HepG2 (cell line): ENCODE measurements at regions not wholly inside any gene's neighbourhood (a gene's known extent, or its start where the extent isn't known, plus 50 kb on each side); places are given as distances from the start of the nearest gene placed in this dataset.

ENCODE experiments used
- ATAC-seq: fragments of 200-7000 bp; cut with Tn5 transposase; 3 replicates; pipeline ENCODE4 v1.9.1; 2020; ENCODE audit warnings: mild to moderate bottlenecking, moderate library complexity
- BruUV-seq: library from RNA; stranded (reverse); fragments of 400-500 nt; replicated peaks from 2 replicates; lab custom pipeline; 2021; lab: Mats Ljungman, UMichigan
- CTCF ChIA-PET: fragments of 300-600 bp; formaldehyde crosslinking; extraction: SDS; loops from one replicate; lab custom pipeline; 2021; ENCODE audit warnings: low total read pairs, inconsistent platforms, low intra/inter-chr PET ratio; lab: Yijun Ruan, JAX
- POLR2A ChIA-PET: fragments of 350-600 bp; sonication (Branson Sonifier 250); formaldehyde crosslinking; loops from one replicate; lab custom pipeline; 2020; ENCODE audit warnings: antibody characterized with exemption, inconsistent platforms; lab: Yijun Ruan, JAX
- DNase-seq: peaks from one replicate; pipeline ENCODE4 v3.0.0-alpha.2; 2015; ENCODE audit warnings: low spot score
- FAIRE-seq: peaks from 3 replicates; lab custom pipeline; 2011; peaks lifted over from hg19 to GRCh38; lab: Jason Lieb, UNC
- H2AFZ ChIP-seq: one replicate; pipeline ENCODE4 v1.6.1; 2011; ENCODE audit warnings: low read length, inconsistent platforms
- H3K27ac ChIP-seq: fragments of 300-600 bp; 3 replicates; pipeline ENCODE4 v1.8.0; 2011; ENCODE audit warnings: mixed run types, mild to moderate bottlenecking, mixed read lengths, low read length, inconsistent platforms; ENCODE audit not compliant: insufficient read depth; ENCODE audit errors: extremely low read length
- H3K27me3 ChIP-seq, 2 experiments: fragments of 200-600 bp in 1 of 2; 2 replicates in 1 of 2; 3 replicates in 1 of 2; pipeline versions ENCODE4 v1.6.0 to v1.8.0; 2011; ENCODE audit warnings: low read length in 2 of 2, mild to moderate bottlenecking in 2 of 2, moderate library complexity in 2 of 2, inconsistent platforms in 1 of 2; ENCODE audit not compliant: insufficient read depth in 2 of 2, control insufficient read depth in 1 of 2
- H3K36me3 ChIP-seq, 2 experiments: fragments of 200-600 bp in 1 of 2; replicated peaks in 1 of 2; 2 replicates in 1 of 2; 3 replicates in 1 of 2; pipeline versions ENCODE4 v1.5.1 to v1.8.0; 2011; ENCODE audit warnings: low read length in 2 of 2, inconsistent platforms in 1 of 2; ENCODE audit not compliant: insufficient read depth in 2 of 2, control insufficient read depth in 1 of 2
- H3K4me1 ChIP-seq: 2 replicates; pipeline ENCODE4 v1.5.1; 2012; ENCODE audit warnings: low read length, inconsistent platforms; ENCODE audit not compliant: insufficient read depth
- H3K4me2 ChIP-seq: 2 replicates; pipeline ENCODE4 v1.6.0; 2011; ENCODE audit warnings: low read depth, low read length, inconsistent platforms
- H3K4me3 ChIP-seq, 3 experiments: fragments of 200-600 bp in 1 of 3; sonication (generic), shearing (Covaris generic) in 1 of 3; replicated peaks in 1 of 3; 2 replicates each; pipeline ENCODE4 v1.5.1; 2011 to 2016; ENCODE audit warnings: low read length in 3 of 3, inconsistent platforms in 2 of 3, low read depth in 2 of 3, mild to moderate bottlenecking in 2 of 3, control low read depth in 1 of 3, mixed read lengths in 1 of 3; ENCODE audit not compliant: insufficient read depth in 1 of 3
- H3K79me2 ChIP-seq: one replicate; pipeline ENCODE4 v1.6.1; 2011; ENCODE audit warnings: low read length, inconsistent platforms; ENCODE audit not compliant: insufficient read depth
- H3K9ac ChIP-seq: 2 replicates; pipeline ENCODE4 v1.6.0; 2011; ENCODE audit warnings: mild to moderate bottlenecking, low read depth, low read length, inconsistent platforms; ENCODE audit not compliant: insufficient read depth
- H3K9me3 ChIP-seq: 2 replicates; pipeline ENCODE4 v1.5.1; 2012; ENCODE audit warnings: mild to moderate bottlenecking, low read length
- H4K20me1 ChIP-seq: 2 replicates; pipeline ENCODE4 v1.6.0; 2011; ENCODE audit warnings: inconsistent platforms, mild to moderate bottlenecking, low read length, moderate library complexity; ENCODE audit not compliant: insufficient read depth
- CBX2 ChIP-seq, 2 experiments: fragments of 200-600 bp in 1 of 2; sonication (generic); formaldehyde crosslinking in 1 of 2; IDR thresholded peaks; 2 replicates each; pipeline versions ENCODE4 v1.7.0 to v1.8.1; 2018 to 2022; ENCODE audit warnings: low read depth in 2 of 2, low read length in 1 of 2, mild to moderate bottlenecking in 1 of 2, missing genetic modification reagents in 1 of 2
- HDAC2 ChIP-seq: sonication (generic); formaldehyde crosslinking; IDR thresholded peaks from 2 replicates; pipeline ENCODE4 v1.4.0; 2020; ENCODE audit warnings: missing genetic modification reagents
- HHEX ChIP-seq: IDR thresholded peaks from 2 replicates; pipeline ENCODE4 v1.6.1; 2016; ENCODE audit warnings: control low read depth
- ISL2 ChIP-seq: sonication (generic); formaldehyde crosslinking; IDR thresholded peaks from 2 replicates; pipeline ENCODE4 v1.5.0; 2020; ENCODE audit warnings: missing genetic modification reagents
- KAT2B ChIP-seq: fragments of 150-350 bp; IDR thresholded peaks from 2 replicates; pipeline ENCODE4 v1.6.1; 2014; ENCODE audit warnings: low read depth, low read length, borderline replicate concordance
- KDM4B ChIP-seq: sonication (generic); formaldehyde crosslinking; IDR thresholded peaks from 2 replicates; pipeline ENCODE4 v1.4.0; 2020; ENCODE audit warnings: missing genetic modification reagents
- MIER3 ChIP-seq: IDR thresholded peaks from 2 replicates; pipeline ENCODE4 v1.6.1; 2016; ENCODE audit warnings: missing compliant biosample characterization, borderline replicate concordance
- NFE2L1 ChIP-seq: sonication (generic); formaldehyde crosslinking; IDR thresholded peaks from 2 replicates; pipeline ENCODE4 v1.4.0; 2020; ENCODE audit warnings: missing genetic modification reagents, mild to moderate bottlenecking, borderline replicate concordance
- NONO ChIP-seq, 2 experiments: fragments of 450-650 bp in 1 of 2; sonication (generic) in 1 of 2; formaldehyde crosslinking in 1 of 2; IDR thresholded peaks in 1 of 2; conservative IDR thresholded peaks in 1 of 2; 2 replicates each; pipeline versions ENCODE4 v1.6.1 to v1.8.0; 2017 to 2022; ENCODE audit warnings: mild to moderate bottlenecking in 1 of 2, missing genetic modification reagents in 1 of 2, moderate library complexity in 1 of 2
- NR3C1 ChIP-seq: sonication (generic); formaldehyde crosslinking; IDR thresholded peaks from 2 replicates; pipeline ENCODE4 v1.4.0; 2020; ENCODE audit warnings: missing genetic modification reagents
- ONECUT2 ChIP-seq: sonication (generic); formaldehyde crosslinking; IDR thresholded peaks from 2 replicates; pipeline ENCODE4 v1.4.0; 2020; ENCODE audit warnings: missing genetic modification reagents
- RBFOX2 ChIP-seq: fragments of 200-400 bp; formaldehyde crosslinking; IDR thresholded peaks from 2 replicates; pipeline ENCODE4 v1.6.1; 2017; ENCODE audit warnings: low read depth, mild to moderate bottlenecking, low read length
- SP5 ChIP-seq: IDR thresholded peaks from 2 replicates; pipeline ENCODE4 v1.6.1; 2016; ENCODE audit warnings: low read depth, borderline replicate concordance
- WIZ ChIP-seq: sonication (generic); formaldehyde crosslinking; IDR thresholded peaks from 2 replicates; pipeline ENCODE4 v1.5.1; 2020; ENCODE audit warnings: mild to moderate bottlenecking, missing genetic modification reagents
- ZNF432 ChIP-seq: sonication (generic); formaldehyde crosslinking; IDR thresholded peaks from 2 replicates; pipeline ENCODE4 v1.5.0; 2020; ENCODE audit warnings: missing genetic modification reagents, mild to moderate bottlenecking, borderline replicate concordance
- WGBS: methylation state at CpG from one replicate; pipeline ENCODE4 v1.1.6; 2017; ENCODE audit warnings: low lambda C conversion rate; 5-methylcytosine and 5-hydroxymethylcytosine counted together
- in situ Hi-C: cut with HindIII; loops from 2 replicates; pipeline ENCODE4 v1.10.0; 2017; ENCODE audit warnings: low pct_unique_long_range_greater_than_20kb; ENCODE audit not compliant: extremely low pct_ligation_motif_present
- intact Hi-C: fragments of 100-400 bp; cut with micrococcal nuclease; formaldehyde crosslinking; loops from one replicate; pipeline ENCODE4 v1.10.0; 2022; ENCODE audit not compliant: unreplicated experiment
- TF ChIP-seq, protein P1 (sequence below): sonication (generic); formaldehyde crosslinking; IDR thresholded peaks from 2 replicates; pipeline ENCODE4 v1.4.0; 2020; ENCODE audit warnings: missing genetic modification reagents
- TF ChIP-seq, protein P2 (sequence below): sonication (generic); formaldehyde crosslinking; IDR thresholded peaks from 2 replicates; pipeline ENCODE4 v1.5.0; 2020; ENCODE audit warnings: missing genetic modification reagents, mild to moderate bottlenecking, borderline replicate concordance
- TF ChIP-seq, protein P3 (sequence below): sonication (generic); formaldehyde crosslinking; IDR thresholded peaks from 2 replicates; pipeline ENCODE4 v1.5.0; 2020; ENCODE audit warnings: missing genetic modification reagents
- TF ChIP-seq, protein P4 (sequence below): sonication (generic); formaldehyde crosslinking; IDR thresholded peaks from 2 replicates; pipeline ENCODE4 v1.5.1; 2020; ENCODE audit warnings: missing genetic modification reagents, mild to moderate bottlenecking, borderline replicate concordance
- TF ChIP-seq, protein P5 (sequence below): sonication (generic); formaldehyde crosslinking; IDR thresholded peaks from 2 replicates; pipeline ENCODE4 v1.4.0; 2020; ENCODE audit warnings: missing genetic modification reagents

DNA sequence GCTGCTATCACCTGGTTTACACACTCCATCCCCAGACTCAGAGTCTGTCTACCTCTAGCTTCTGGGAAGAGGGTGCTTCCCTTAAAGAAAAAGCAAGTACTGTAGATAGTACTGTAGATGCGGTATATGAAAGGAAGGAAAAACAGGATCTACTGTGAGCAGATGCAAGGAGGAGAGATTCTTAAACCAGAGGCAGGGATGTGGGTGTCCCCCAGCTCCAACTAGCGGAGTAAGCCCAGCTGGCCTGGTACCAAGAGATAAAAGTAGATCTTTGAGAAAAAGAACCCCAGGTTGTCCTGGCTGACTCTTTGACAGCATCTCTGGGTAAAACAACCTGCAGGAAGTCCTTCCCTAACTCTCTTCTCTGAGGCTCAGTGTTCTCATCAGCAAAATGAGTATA lies 523.7 kb upstream of the PROK2 start:
- no peak overlapping the region for H2AFZ ChIP-seq
- ATAC-seq (no peak), FAIRE-seq (no peak), DNase-seq (no peak)
- intact Hi-C loops (no loop called here), in situ Hi-C loops (no loop called here)
- H3K4me3 ChIP-seq, result no peak overlapping the region
- no peak overlapping the region for H3K9ac ChIP-seq
- H3K36me3 ChIP-seq, result no peaks in the 10 kb centered on the region
- H3K27ac ChIP-seq, result no peak overlapping the region
- H4K20me1 ChIP-seq, result no peaks in the 10 kb centered on the region
- H3K9me3 ChIP-seq, result no peaks in the 10 kb centered on the region
- 82% methylated on average over 2 of the region's 2 CpGs for WGBS
- H3K4me2 ChIP-seq, result no peak overlapping the region
- ChIA-PET POLR2A (no interaction called here), CTCF (no interaction called here)
- H3K4me1 ChIP-seq, result peaks cover 14% of the 10 kb centered on the region
- no peak for TF ChIP-seq NONO (IDR thresholded peaks at IDR 0.05)
- TF ChIP-seq NONO (CRISPR knock-in tag; conservative IDR thresholded peaks at IDR 0.05), result no peak
- TF ChIP-seq, protein P1, sequence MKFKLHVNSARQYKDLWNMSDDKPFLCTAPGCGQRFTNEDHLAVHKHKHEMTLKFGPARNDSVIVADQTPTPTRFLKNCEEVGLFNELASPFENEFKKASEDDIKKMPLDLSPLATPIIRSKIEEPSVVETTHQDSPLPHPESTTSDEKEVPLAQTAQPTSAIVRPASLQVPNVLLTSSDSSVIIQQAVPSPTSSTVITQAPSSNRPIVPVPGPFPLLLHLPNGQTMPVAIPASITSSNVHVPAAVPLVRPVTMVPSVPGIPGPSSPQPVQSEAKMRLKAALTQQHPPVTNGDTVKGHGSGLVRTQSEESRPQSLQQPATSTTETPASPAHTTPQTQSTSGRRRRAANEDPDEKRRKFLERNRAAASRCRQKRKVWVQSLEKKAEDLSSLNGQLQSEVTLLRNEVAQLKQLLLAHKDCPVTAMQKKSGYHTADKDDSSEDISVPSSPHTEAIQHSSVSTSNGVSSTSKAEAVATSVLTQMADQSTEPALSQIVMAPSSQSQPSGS (CRISPR knock-in tag), result no peak
- TF ChIP-seq CBX2 (IDR thresholded peaks at IDR 0.05; ENCODE audit: low read depth, low read length), result no peak
- no peak for TF ChIP-seq CBX2 (CRISPR knock-in tag; IDR thresholded peaks at IDR 0.05; ENCODE audit: low read depth)
- TF ChIP-seq, protein P2, sequence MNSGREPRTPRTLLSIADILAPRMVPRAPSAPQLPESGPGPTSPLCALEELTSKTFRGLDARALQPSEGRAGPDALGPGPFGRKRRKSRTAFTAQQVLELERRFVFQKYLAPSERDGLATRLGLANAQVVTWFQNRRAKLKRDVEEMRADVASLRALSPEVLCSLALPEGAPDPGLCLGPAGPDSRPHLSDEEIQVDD (CRISPR knock-in tag), result no peak
- no peak for TF ChIP-seq SP5 (CRISPR knock-in tag)
- TF ChIP-seq MIER3, result no peak
- no peak for TF ChIP-seq RBFOX2
- TF ChIP-seq KAT2B, result no peak
- TF ChIP-seq ZNF432, result no peak
- no peak for TF ChIP-seq KDM4B (CRISPR knock-in tag)
- TF ChIP-seq NFE2L1 (CRISPR knock-in tag), result no peak
- TF ChIP-seq HHEX (CRISPR knock-in tag), result no peak
- no peak for TF ChIP-seq ONECUT2 (CRISPR knock-in tag)
- no peak for TF ChIP-seq ISL2 (CRISPR knock-in tag)
- no peak for TF ChIP-seq WIZ
- TF ChIP-seq NR3C1 (CRISPR knock-in tag), result no peak
- TF ChIP-seq, protein P3, sequence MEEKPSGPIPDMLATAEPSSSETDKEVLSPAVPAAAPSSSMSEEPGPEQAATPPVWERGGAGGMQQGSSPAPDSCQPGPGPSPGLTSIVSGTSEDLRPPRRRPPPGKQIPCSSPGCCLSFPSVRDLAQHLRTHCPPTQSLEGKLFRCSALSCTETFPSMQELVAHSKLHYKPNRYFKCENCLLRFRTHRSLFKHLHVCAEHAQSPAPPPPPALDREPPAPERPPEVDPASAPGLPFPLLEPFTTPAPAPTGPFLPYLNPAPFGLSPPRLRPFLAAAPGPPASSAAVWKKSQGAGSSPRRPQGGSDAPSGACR (CRISPR knock-in tag), result no peak
- TF ChIP-seq HDAC2 (CRISPR knock-in tag), result no peak
- TF ChIP-seq, protein P4, sequence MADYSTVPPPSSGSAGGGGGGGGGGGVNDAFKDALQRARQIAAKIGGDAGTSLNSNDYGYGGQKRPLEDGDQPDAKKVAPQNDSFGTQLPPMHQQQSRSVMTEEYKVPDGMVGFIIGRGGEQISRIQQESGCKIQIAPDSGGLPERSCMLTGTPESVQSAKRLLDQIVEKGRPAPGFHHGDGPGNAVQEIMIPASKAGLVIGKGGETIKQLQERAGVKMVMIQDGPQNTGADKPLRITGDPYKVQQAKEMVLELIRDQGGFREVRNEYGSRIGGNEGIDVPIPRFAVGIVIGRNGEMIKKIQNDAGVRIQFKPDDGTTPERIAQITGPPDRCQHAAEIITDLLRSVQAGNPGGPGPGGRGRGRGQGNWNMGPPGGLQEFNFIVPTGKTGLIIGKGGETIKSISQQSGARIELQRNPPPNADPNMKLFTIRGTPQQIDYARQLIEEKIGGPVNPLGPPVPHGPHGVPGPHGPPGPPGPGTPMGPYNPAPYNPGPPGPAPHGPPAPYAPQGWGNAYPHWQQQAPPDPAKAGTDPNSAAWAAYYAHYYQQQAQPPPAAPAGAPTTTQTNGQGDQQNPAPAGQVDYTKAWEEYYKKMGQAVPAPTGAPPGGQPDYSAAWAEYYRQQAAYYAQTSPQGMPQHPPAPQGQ (CRISPR knock-in tag), result no peak
- TF ChIP-seq, protein P5, sequence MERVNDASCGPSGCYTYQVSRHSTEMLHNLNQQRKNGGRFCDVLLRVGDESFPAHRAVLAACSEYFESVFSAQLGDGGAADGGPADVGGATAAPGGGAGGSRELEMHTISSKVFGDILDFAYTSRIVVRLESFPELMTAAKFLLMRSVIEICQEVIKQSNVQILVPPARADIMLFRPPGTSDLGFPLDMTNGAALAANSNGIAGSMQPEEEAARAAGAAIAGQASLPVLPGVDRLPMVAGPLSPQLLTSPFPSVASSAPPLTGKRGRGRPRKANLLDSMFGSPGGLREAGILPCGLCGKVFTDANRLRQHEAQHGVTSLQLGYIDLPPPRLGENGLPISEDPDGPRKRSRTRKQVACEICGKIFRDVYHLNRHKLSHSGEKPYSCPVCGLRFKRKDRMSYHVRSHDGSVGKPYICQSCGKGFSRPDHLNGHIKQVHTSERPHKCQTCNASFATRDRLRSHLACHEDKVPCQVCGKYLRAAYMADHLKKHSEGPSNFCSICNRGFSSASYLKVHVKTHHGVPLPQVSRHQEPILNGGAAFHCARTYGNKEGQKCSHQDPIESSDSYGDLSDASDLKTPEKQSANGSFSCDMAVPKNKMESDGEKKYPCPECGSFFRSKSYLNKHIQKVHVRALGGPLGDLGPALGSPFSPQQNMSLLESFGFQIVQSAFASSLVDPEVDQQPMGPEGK, result no peak
- peaks cover 1 to 12% of the 10 kb centered on the region in 2 experiments; a peak in 2 of 5 replicates for H3K27me3 ChIP-seq
- no TSS peak for BruUV-seq
- H3K79me2 ChIP-seq, result no peaks in the 10 kb centered on the region
